SU-DHL-6 (cell line): ENCODE measurements at regions not wholly inside any gene's neighbourhood (a gene's known extent, or its start where the extent isn't known, plus 50 kb on each side); places are given as distances from the start of the nearest gene placed in this dataset.

Source experiments
- EZH2phosphoT487 ChIP-seq: fragments of 200-600 bp; sonication (generic), shearing (Covaris generic); conservative IDR thresholded peaks from 2 replicates; pipeline ENCODE4 v1.6.1; 2018; ENCODE audit warnings: mild to moderate bottlenecking, antibody characterized with exemption, low read length, moderate library complexity, mixed read lengths
- TF ChIP-seq, protein P1 (sequence below): fragments of 200-600 bp; sonication (generic); IDR thresholded peaks from one replicate; pipeline ENCODE4 v1.5.1; 2017; ENCODE audit warnings: antibody characterized with exemption, mild to moderate bottlenecking, low read length, moderate library complexity; ENCODE audit not compliant: insufficient read depth, poor library complexity, severe bottlenecking

DNA sequence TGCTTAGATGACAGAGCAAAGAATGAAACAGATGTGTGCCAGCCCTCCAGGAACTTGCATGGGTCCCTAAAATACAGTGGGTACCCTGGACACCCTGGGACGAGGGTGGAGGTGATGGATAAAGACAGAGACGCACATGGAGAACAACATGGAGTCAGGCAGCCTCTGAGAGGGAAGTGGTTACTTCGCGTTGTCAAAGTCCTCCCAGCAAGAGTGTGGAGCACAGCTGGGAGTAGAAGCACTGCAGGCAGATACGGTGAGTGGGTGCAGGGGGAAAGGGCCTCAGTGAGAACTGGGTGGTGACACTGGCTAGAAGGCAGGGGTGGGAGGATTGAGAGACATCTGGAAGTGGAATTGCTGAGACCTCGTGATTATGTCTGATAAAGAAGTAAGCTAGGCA is 70.8 kb upstream of the PRR20G start:
- TF ChIP-seq, protein P1, sequence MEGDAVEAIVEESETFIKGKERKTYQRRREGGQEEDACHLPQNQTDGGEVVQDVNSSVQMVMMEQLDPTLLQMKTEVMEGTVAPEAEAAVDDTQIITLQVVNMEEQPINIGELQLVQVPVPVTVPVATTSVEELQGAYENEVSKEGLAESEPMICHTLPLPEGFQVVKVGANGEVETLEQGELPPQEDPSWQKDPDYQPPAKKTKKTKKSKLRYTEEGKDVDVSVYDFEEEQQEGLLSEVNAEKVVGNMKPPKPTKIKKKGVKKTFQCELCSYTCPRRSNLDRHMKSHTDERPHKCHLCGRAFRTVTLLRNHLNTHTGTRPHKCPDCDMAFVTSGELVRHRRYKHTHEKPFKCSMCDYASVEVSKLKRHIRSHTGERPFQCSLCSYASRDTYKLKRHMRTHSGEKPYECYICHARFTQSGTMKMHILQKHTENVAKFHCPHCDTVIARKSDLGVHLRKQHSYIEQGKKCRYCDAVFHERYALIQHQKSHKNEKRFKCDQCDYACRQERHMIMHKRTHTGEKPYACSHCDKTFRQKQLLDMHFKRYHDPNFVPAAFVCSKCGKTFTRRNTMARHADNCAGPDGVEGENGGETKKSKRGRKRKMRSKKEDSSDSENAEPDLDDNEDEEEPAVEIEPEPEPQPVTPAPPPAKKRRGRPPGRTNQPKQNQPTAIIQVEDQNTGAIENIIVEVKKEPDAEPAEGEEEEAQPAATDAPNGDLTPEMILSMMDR = no peak
- TF ChIP-seq EZH2phosphoT487 = no peak
